Cardiac fibroblast (primary cell): ENCODE measurements at regions not wholly inside any gene's neighbourhood (a gene's known extent, or its start where the extent isn't known, plus 50 kb on each side); places are given as distances from the start of the nearest gene placed in this dataset.
A peak's percentile ranks its signal among the peaks of the same experiment; 100 is the strongest.

Experiments used
- DNase-seq, 2 donors: peaks; one replicate each; pipeline versions ENCODE4 v3.0.0 to v3.0.0-alpha.2; 2010; ENCODE audit warnings: low read depth in 2 of 2
- H3K4me3 ChIP-seq, 2 donors: replicated peaks in 1 of 2; 1 replicate in 1 of 2; 2 replicates in 1 of 2; pipeline ENCODE4 v1.5.1; 2011; ENCODE audit warnings: low read depth in 2 of 2, low read length in 2 of 2, mild to moderate bottlenecking in 2 of 2, moderate library complexity in 1 of 2
- CTCF ChIP-seq: IDR thresholded peaks from one replicate; pipeline ENCODE4 v1.5.1; 2011; ENCODE audit warnings: low read depth, mild to moderate bottlenecking, low read length, inconsistent platforms

DNA sequence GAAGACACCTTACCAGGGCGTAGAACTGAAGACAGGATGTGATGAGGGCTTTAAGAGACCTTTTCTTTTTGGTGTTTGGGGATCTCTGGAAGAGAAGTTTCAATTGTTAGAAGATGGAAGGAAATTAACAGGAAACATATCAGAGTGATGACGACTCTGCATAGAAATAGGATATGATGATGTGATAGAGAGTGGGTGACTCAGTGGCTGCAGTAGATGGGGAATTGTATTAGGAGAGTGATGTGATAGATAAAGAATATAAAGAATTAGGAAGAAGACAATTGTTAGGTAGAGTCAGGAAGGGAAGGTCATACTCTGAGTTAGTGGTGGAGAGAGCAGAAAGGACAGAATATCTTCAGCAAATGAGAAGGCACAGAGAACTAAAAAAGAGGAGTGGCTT lies 593.9 kb downstream of the NYAP2 start:
- no peak overlapping the region for H3K4me3 ChIP-seq
- peak; percentile 34 to 87 for DNase-seq
- TF ChIP-seq CTCF = no peak

GRCh38 chr2:225989809-225990208 lies 590.3 kb downstream of the NYAP2 start:
- no peak overlapping the region for H3K4me3 ChIP-seq
- DNase-seq = no peak
- TF ChIP-seq CTCF = no peak

GRCh38 chr2:225980372-225980771 lies 580.9 kb downstream of the NYAP2 start:
- TF ChIP-seq CTCF = no peak
- no peak overlapping the region for H3K4me3 ChIP-seq
- no peak for DNase-seq

GRCh38 chr2:225971433-225971832 lies 571.9 kb downstream of the NYAP2 start:
- DNase-seq = no peak
- no peak for TF ChIP-seq CTCF
- H3K4me3 ChIP-seq = no peak overlapping the region

DNA sequence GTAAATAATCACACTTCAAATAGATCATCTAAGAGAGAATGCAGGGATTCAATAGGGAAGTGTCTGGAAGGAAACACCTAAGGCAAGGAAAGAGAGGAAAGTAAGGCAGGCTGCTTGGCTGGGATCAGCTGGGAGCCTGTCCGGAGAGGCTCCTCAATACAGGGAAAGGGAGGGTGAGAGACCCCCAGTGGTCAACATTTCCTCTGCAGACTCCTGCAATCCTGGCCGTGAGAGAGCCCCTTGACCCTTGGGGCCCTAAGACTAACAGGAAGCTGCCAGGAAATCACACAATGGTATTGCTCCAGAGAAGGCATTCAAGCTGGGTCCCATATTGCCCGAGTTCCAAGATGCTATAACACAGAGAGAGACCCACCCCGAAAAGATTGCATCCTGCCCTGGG lies 549.4 kb downstream of the NYAP2 start:
- H3K4me3 ChIP-seq = no peak overlapping the region
- TF ChIP-seq CTCF = no peak

DNA sequence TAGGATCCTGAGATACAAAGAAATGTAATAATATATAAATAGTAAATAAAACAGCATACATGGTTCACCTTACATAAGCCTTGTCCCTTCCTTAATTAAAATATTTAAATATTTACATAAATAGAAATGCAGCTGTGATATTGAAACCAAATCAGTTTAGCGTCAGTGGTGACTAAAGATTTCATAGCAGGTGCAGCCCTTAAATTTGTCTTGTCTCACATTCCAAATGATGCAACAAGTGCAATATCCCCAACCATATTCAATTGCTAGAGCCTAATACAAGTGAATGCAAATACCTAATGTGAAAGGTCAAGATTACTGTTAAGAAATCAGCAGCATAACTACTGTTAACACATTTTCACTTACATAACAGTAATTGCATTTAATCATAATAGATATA lies 539.5 kb downstream of the NYAP2 start:
- TF ChIP-seq CTCF = no peak
- H3K4me3 ChIP-seq = no peak overlapping the region
- no peak for DNase-seq

More for the DNA sequence above, 549.4 kb downstream of the NYAP2 start:
- DNase-seq = no peak

- TF ChIP-seq CTCF = no peak
- peak; percentile 20 to 45 for DNase-seq
Measured at GRCh38 chr2:225937625-225938187, 538.2 kb downstream of the NYAP2 start.

More at GRCh38 chr2:225937625-225938187, 538.2 kb downstream of the NYAP2 start:
- H3K4me3 ChIP-seq = no peak overlapping the region
